Hematopoietic multipotent progenitor cell (in vitro differentiated cells): ENCODE measurements at regions not wholly inside any gene's neighbourhood (a gene's known extent, or its start where the extent isn't known, plus 50 kb on each side); places are given as distances from the start of the nearest gene placed in this dataset.
A peak's percentile ranks its signal among the peaks of the same experiment; 100 is the strongest.
"Not testable (repeated sequence)": the region's sequence is repeated elsewhere in the genome, so short reads cannot be mapped to it uniquely, and the experiment has no call there.

ENCODE experiments used
- DNase-seq, 3 donors: peaks; one replicate each; pipeline ENCODE4 v3.0.0-alpha.2; 2011 to 2015; ENCODE audit warnings: low read depth in 2 of 3, low spot score in 2 of 3

GRCh38 chr3:171977860-171978259, 61.5 kb upstream of the FNDC3B start:
- peak in 2 of 3 donors; percentile 48 to 85 for DNase-seq

- DNase-seq, result no peak
These were observed 61.0 kb upstream of the FNDC3B start for GRCh38 chr3:171978390-171978789.

GRCh38 chr3:171979081-171979480, 60.3 kb upstream of the FNDC3B start:
- DNase-seq, result no peak

- peak in 1 of 3 donors; percentile 72 for DNase-seq
These were observed 58.7 kb upstream of the FNDC3B start for GRCh38 chr3:171980578-171981270.

- DNase-seq, result no peak
These were observed 58.1 kb upstream of the FNDC3B start for GRCh38 chr3:171981271-171981605.

- no peak for DNase-seq
These were observed 56.5 kb upstream of the FNDC3B start for GRCh38 chr3:171982828-171983227.

GRCh38 chr3:171983685-171984084, 55.7 kb upstream of the FNDC3B start:
- not testable (repeated sequence) for DNase-seq

GRCh38 chr3:171984883-171985282, 54.5 kb upstream of the FNDC3B start:
- peak in 1 of 3 donors; percentile 36 for DNase-seq

GRCh38 chr3:171986176-171986575, 53.2 kb upstream of the FNDC3B start:
- DNase-seq, result peak in 2 of 3 donors; percentile 63 to 75

GRCh38 chr3:171986757-171987518, 52.4 kb upstream of the FNDC3B start:
- DNase-seq, result no peak
